H7 (cell line): ENCODE measurements at regions not wholly inside any gene's neighbourhood (a gene's known extent, or its start where the extent isn't known, plus 50 kb on each side); places are given as distances from the start of the nearest gene placed in this dataset.

Experiments
- DNase-seq: peaks from one replicate; pipeline ENCODE4 v3.0.0; 2012
- H3K27me3 ChIP-seq: 2 replicates; pipeline ENCODE4 v1.6.0; 2011; ENCODE audit warnings: mild to moderate bottlenecking, low read length; ENCODE audit not compliant: control insufficient read depth, insufficient read depth
- H3K36me3 ChIP-seq: replicated peaks from 2 replicates; pipeline ENCODE4 v1.5.1; 2011; ENCODE audit warnings: low read length; ENCODE audit not compliant: control insufficient read depth, insufficient read depth
- H3K4me3 ChIP-seq: 2 replicates; pipeline ENCODE4 v1.5.1; 2011; ENCODE audit warnings: low read depth, mild to moderate bottlenecking, control low read depth, low read length, moderate library complexity; ENCODE audit not compliant: insufficient read depth

DNA sequence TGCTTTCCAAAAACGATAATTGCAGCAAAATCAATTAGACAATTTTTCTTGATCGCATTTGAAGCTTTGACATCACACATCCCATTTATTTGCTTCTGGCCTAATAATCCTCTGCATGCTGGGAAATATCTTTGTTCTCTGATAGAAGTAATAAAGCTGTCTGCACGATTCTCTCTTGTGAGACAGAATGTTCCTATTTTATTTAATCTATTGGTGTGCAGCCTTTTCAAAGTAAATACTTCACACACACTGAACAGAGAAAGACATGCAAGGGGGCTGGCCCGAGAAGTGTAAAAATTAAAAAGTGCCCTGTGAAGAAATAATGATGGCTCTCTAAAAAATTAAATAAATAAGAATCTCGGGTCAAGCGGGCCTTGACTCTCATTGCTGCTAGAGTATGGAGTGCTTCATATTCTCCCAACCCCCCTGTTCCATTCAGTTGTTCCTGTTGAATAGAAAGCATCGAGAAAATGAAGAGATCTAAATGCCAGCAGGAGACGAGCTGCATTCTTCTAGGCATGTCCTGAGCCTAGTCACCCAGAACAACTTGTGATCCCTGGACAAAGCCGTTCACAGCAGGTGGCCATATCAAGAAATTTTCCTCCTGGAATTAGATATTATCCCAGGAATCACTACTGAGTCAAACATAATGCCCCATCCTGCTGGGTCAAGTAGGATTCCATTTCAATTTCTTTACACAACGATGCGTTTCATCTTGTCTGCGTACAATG lies 625.9 kb upstream of the EPHA7 start:
- H3K4me3 ChIP-seq: no peak overlapping the region
- H3K36me3 ChIP-seq: no peaks in the 10 kb centered on the region
- H3K27me3 ChIP-seq: no peaks in the 10 kb centered on the region
- DNase-seq: no peak

GRCh38 chr6:94041945-94042709 lies 622.8 kb upstream of the EPHA7 start:
- no peaks in the 10 kb centered on the region for H3K27me3 ChIP-seq
- no peak overlapping the region for H3K4me3 ChIP-seq
- no peaks in the 10 kb centered on the region for H3K36me3 ChIP-seq
- no peak for DNase-seq

DNA sequence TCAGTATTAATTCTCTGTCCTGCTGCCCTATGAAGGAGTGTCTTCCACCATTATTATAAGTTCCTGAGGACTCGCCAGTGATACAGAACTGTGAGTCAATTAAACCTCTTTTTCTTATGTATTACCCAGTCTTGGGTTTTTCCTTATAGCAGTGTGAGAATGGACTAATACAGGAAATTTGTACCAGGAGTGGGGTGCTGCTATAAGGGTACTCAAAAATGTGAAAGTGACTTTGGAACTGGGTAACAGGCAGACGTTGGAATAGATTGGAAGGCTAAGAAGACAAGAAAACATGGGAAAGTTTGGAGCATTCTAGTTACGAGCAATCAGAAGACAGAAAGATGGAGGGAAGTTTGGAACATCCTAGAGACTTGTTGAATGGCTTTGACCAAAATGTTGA lies 616.7 kb upstream of the EPHA7 start:
- no peak overlapping the region for H3K4me3 ChIP-seq
- no peaks in the 10 kb centered on the region for H3K36me3 ChIP-seq
- H3K27me3 ChIP-seq: no peaks in the 10 kb centered on the region
- no peak for DNase-seq

DNA sequence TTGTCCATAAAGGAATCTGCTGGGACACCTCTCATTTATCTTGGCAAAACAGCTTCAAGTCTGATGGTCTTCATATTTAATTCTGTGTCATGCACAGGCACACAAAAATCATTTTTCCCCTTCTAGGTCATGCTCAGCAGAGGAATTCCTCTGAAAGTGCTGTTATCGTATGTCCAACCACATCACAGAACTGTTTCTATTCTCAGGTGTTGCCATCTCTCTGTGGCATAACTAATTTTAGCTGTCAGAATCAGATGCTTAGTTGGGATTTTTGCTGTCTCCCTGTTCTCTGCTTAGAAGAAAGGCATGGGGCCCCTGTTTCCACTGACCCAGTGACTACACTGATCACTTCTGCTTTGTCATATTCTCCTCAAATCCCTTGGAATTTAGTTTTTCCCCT lies 608.0 kb upstream of the EPHA7 start:
- Histone ChIP-seq H3K4me3 (no peak overlapping the region), H3K27me3 (no peaks in the 10 kb centered on the region), H3K36me3 (no peaks in the 10 kb centered on the region)
- DNase-seq: no peak

- no peaks in the 10 kb centered on the region for H3K36me3 ChIP-seq
- no peak for DNase-seq
- H3K4me3 ChIP-seq: no peak overlapping the region
- no peaks in the 10 kb centered on the region for H3K27me3 ChIP-seq
These were observed 607.2 kb upstream of the EPHA7 start for GRCh38 chr6:94026575-94026974.

- Histone ChIP-seq H3K4me3 (no peak overlapping the region), H3K27me3 (no peaks in the 10 kb centered on the region), H3K36me3 (no peaks in the 10 kb centered on the region)
- no peak for DNase-seq
These were observed 586.5 kb upstream of the EPHA7 start for GRCh38 chr6:94005835-94006234.

GRCh38 chr6:93992976-93993375 lies 573.6 kb upstream of the EPHA7 start:
- H3K36me3 ChIP-seq: no peaks in the 10 kb centered on the region
- no peak for DNase-seq
- no peak overlapping the region for H3K4me3 ChIP-seq
- no peaks in the 10 kb centered on the region for H3K27me3 ChIP-seq

DNA sequence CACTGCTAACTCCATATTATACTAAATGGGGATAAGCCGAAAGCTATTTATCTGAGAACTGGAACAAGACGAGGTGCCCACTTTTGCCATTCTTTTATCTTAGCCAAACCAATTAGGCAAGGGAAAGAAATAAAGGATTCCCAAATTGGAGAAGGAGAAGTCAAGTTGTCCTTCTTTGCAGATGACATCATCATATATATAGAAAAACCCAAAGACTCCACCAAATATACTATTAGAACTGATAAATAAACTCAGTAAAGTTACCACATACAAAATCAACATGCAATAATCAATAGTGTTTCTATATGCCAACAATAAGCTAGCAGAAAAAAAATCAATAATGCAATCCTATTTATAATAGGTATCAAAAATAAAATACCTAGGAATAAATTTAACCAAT lies 570.3 kb upstream of the EPHA7 start:
- DNase-seq: no peak
- Histone ChIP-seq H3K27me3 (no peaks in the 10 kb centered on the region), H3K4me3 (no peak overlapping the region), H3K36me3 (no peaks in the 10 kb centered on the region)

GRCh38 chr6:93985953-93986352 lies 566.6 kb upstream of the EPHA7 start:
- no peak for DNase-seq
- Histone ChIP-seq H3K4me3 (no peak overlapping the region), H3K36me3 (no peaks in the 10 kb centered on the region), H3K27me3 (no peaks in the 10 kb centered on the region)

DNA sequence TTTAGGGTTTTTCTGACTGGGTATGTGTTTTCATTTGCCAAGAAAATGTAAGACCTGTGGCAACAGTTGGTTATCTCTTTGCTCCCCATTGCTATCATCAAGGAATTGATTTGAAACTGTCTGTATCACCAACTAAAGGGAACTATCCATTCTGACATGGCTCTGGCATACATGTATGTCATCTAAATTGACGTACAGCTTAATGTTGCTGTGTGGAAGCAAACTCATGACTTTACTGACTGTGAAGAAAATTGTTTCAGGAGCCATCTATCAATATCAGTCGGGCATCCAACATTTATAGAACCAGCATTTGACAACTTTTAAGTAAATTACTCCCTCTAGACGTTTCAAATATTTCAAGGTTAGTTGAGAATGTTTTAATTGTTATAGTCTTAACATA lies 555.8 kb upstream of the EPHA7 start:
- Histone ChIP-seq H3K4me3 (no peak overlapping the region), H3K27me3 (no peaks in the 10 kb centered on the region), H3K36me3 (no peaks in the 10 kb centered on the region)
- no peak for DNase-seq

GRCh38 chr6:93974332-93974731 lies 555.0 kb upstream of the EPHA7 start:
- no peak overlapping the region for H3K4me3 ChIP-seq
- DNase-seq: no peak
- H3K36me3 ChIP-seq: no peaks in the 10 kb centered on the region
- H3K27me3 ChIP-seq: no peaks in the 10 kb centered on the region

- no peak for DNase-seq
- no peak overlapping the region for H3K4me3 ChIP-seq
- no peaks in the 10 kb centered on the region for H3K36me3 ChIP-seq
- no peaks in the 10 kb centered on the region for H3K27me3 ChIP-seq
These were observed 553.4 kb upstream of the EPHA7 start for GRCh38 chr6:93972791-93973190.

GRCh38 chr6:93970684-93971083 lies 551.3 kb upstream of the EPHA7 start:
- Histone ChIP-seq H3K27me3 (no peaks in the 10 kb centered on the region), H3K4me3 (no peak overlapping the region), H3K36me3 (no peaks in the 10 kb centered on the region)
- no peak for DNase-seq

DNA sequence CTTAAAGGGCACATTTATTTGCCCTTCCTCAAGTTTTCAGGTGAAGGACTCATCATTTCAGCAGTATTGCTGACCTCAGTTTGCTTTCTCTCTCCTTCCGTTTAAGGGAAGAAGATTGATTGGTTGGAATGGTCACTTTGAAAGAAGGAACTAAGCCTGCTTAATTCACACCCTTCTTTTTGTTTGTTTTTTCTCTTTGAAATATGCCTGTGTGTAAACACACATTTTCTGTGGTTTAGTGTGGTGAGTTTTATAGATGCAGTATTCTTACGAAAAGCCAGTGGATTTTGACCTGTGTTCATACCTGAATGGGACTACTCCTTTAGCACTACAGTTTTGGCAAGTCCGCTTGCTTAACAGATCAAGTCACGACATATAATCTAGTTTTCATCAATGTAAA lies 548.8 kb upstream of the EPHA7 start:
- Histone ChIP-seq H3K36me3 (no peaks in the 10 kb centered on the region), H3K4me3 (no peak overlapping the region), H3K27me3 (no peaks in the 10 kb centered on the region)
- DNase-seq: no peak

- no peaks in the 10 kb centered on the region for H3K27me3 ChIP-seq
- no peak for DNase-seq
- H3K36me3 ChIP-seq: no peaks in the 10 kb centered on the region
- no peak overlapping the region for H3K4me3 ChIP-seq
These were observed 545.6 kb upstream of the EPHA7 start for GRCh38 chr6:93964926-93965325.
